ENCODE measurements at regions not wholly inside any gene's neighbourhood (a gene's known extent, or its start where the extent isn't known, plus 50 kb on each side); places are given as distances from the start of the nearest gene placed in this dataset.

DNA sequence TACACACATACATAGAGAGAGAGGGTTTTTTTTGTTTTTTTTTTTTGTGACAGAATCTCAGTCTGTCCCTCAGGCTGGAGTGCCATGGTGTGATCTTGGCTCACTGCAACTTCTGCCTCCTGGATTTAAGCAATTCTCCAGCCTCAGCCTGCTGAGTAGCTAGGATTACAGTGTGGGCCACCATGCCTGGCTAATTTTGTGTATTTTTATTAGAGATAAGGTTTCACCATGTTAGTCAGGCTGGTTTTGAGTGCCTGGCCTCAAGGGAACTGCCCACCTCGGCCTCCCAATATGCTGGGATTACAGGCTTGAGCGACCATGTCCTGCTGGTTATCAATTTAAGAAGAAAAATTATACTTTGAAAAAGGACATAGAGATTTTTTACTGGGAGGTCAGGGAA, 710.6 kb downstream of the SLC6A15 start:
- no peaks in the 10 kb centered on the region for H3K4me1 ChIP-seq
- no peak overlapping the region for H3K4me3 ChIP-seq
- no peaks in the 10 kb centered on the region for H3K36me3 ChIP-seq (ENCODE audit: low read depth, missing control alignments)
- no peak for DNase-seq
- WGBS, 2 donors, result 37 to 71% methylated on average over 2 of the region's 2 CpGs
- H3K27me3 ChIP-seq, result no peaks in the 10 kb centered on the region
- H3K9me3 ChIP-seq, result no peaks in the 10 kb centered on the region
- intact Hi-C loops (cut with DNase I; ENCODE audit: low total_unique reads), result no loop called here
- no peak for TF ChIP-seq POLR2A (IDR thresholded peaks at IDR 0.05)
- TF ChIP-seq, protein P1, sequence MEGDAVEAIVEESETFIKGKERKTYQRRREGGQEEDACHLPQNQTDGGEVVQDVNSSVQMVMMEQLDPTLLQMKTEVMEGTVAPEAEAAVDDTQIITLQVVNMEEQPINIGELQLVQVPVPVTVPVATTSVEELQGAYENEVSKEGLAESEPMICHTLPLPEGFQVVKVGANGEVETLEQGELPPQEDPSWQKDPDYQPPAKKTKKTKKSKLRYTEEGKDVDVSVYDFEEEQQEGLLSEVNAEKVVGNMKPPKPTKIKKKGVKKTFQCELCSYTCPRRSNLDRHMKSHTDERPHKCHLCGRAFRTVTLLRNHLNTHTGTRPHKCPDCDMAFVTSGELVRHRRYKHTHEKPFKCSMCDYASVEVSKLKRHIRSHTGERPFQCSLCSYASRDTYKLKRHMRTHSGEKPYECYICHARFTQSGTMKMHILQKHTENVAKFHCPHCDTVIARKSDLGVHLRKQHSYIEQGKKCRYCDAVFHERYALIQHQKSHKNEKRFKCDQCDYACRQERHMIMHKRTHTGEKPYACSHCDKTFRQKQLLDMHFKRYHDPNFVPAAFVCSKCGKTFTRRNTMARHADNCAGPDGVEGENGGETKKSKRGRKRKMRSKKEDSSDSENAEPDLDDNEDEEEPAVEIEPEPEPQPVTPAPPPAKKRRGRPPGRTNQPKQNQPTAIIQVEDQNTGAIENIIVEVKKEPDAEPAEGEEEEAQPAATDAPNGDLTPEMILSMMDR (IDR thresholded peaks at IDR 0.05), result no peak
- H3K27ac ChIP-seq, result no peak overlapping the region

DNA sequence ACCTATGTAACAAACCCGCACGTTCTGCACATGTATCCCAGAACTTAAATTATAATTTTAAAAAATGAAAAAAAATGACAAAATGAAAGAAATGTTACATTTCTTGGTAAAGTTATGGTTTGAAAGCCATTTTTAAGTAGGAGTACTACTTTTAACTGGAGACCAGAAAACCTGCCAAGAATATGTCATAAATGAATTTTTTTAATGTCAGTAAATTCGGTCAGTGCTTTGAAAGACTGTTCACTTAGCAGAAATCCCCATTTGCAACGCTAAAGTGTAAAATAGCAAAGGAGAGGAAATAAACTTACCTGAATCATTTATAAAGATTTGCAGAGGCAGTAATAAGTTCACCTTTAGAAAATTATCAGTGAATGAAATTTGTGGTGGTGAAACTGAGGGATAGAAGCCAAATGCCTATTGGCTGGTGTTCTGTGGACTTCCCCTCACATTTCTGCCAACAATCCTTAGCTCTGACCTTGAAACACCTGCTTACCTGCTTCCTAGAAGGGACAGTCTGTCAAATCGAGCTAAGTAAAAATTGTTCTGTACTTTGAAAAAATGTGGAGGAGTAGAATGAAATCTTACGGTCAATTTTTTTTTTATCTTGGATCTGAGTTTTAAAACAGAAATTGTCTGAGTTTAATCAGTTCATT, 714.2 kb downstream of the SLC6A15 start:
- intact Hi-C loops (cut with DNase I; ENCODE audit: low total_unique reads), result no loop called here
- Histone ChIP-seq H3K36me3 (ENCODE audit: low read depth, missing control alignments) (no peaks in the 10 kb centered on the region), H3K9me3 (no peaks in the 10 kb centered on the region), H3K27me3 (no peaks in the 10 kb centered on the region), H3K4me1 (no peaks in the 10 kb centered on the region), H3K4me3 (no peak overlapping the region), H3K27ac (no peak overlapping the region)
- TF ChIP-seq, protein P1 (IDR thresholded peaks at IDR 0.05), result no peak
- WGBS, 2 donors, result 47 to 52% methylated on average over 6 of the region's 6 CpGs
- no peak for DNase-seq

DNA sequence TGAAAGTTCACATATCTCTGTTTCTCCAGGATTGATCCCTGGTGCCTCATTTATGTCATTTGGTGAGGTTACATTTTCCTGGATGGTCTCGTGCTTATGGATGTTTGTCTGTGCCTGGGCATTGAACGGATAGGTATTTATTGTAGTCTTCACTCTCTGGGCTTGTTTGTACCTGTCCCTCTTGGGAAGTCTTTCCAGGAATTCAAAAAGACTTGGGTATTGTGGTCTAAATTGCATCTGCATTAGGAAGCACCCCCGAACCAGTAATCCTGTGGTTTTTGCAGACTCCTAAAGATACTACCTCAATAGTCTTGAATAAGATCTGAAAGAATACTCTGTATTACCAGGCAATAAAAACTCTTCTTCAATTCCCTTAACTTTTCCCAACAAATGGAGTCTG, 720.8 kb downstream of the SLC6A15 start:
- H3K36me3 ChIP-seq (ENCODE audit: low read depth, missing control alignments), result no peaks in the 10 kb centered on the region
- no peak overlapping the region for H3K4me3 ChIP-seq
- no peak for DNase-seq
- WGBS, 2 donors, result 58 to 60% methylated on average over 3 of the region's 3 CpGs
- no peak overlapping the region for H3K27ac ChIP-seq
- intact Hi-C loops (cut with DNase I; ENCODE audit: low total_unique reads), result no loop called here
- H3K27me3 ChIP-seq, result no peaks in the 10 kb centered on the region
- no peaks in the 10 kb centered on the region for H3K4me1 ChIP-seq
- H3K9me3 ChIP-seq, result no peaks in the 10 kb centered on the region
- TF ChIP-seq, protein P1 (IDR thresholded peaks at IDR 0.05), result no peak
- no peak for TF ChIP-seq POLR2A (IDR thresholded peaks at IDR 0.05)

DNA sequence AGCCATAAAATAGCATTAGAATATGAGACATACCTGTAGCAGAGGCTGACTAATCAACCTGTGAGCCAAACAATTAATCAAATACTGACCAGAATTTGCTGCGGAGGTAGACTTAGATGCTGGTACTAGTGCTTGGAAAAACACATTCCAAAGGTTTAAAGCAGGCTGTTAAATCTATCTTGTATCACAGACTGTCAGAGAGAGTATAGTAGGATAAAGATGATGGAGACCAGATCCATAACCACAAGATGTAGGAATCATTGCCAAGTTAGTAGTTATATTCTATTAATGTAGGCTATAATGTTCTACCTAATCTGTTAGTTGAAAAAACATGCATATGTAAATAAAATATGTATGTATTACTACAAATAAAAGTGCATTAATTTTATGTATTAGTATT, 726.2 kb downstream of the SLC6A15 start:
- intact Hi-C loops (cut with DNase I; ENCODE audit: low total_unique reads), result no loop called here
- Histone ChIP-seq H3K4me1 (no peaks in the 10 kb centered on the region), H3K9me3 (no peaks in the 10 kb centered on the region), H3K27me3 (no peaks in the 10 kb centered on the region), H3K36me3 (ENCODE audit: low read depth, missing control alignments) (no peaks in the 10 kb centered on the region), H3K27ac (no peak overlapping the region), H3K4me3 (no peak overlapping the region)
- no peak for DNase-seq
- TF ChIP-seq POLR2A (IDR thresholded peaks at IDR 0.05), result no peak
- TF ChIP-seq, protein P1 (IDR thresholded peaks at IDR 0.05), result no peak
- 43 to 63% methylated on average over 1 of the region's 1 CpG for WGBS, 2 donors

DNA sequence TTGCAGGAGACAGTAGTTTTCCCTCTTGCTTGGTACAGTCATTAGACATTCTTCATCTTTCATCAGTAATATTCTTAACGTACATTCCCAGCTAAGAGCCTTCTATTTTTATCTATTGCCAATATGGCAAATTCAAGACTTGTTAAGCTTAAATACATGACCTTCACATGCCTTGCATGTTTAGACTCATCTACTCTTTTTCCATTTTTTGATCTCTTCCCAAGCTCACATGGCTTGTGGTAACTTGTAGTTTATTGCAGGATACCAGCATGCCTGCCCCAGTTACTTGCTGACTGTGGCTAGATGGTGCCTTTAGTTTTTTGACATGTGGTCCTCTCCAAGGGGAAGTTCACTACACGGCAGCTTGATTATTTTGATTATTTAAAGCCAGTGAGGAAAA, 729.0 kb downstream of the SLC6A15 start:
- Histone ChIP-seq H3K27me3 (no peaks in the 10 kb centered on the region), H3K4me3 (no peak overlapping the region), H3K36me3 (ENCODE audit: low read depth, missing control alignments) (no peaks in the 10 kb centered on the region), H3K9me3 (no peaks in the 10 kb centered on the region), H3K27ac (no peak overlapping the region), H3K4me1 (no peaks in the 10 kb centered on the region)
- intact Hi-C loops (cut with DNase I; ENCODE audit: low total_unique reads), result no loop called here
- 76 to 84% methylated on average over 2 of the region's 2 CpGs for WGBS, 2 donors
- DNase-seq, result no peak
- no peak for TF ChIP-seq POLR2A (IDR thresholded peaks at IDR 0.05)
- TF ChIP-seq, protein P1 (IDR thresholded peaks at IDR 0.05), result no peak
